IPS-NIHi7 (cell line): ENCODE measurements at regions not wholly inside any gene's neighbourhood (a gene's known extent, or its start where the extent isn't known, plus 50 kb on each side); places are given as distances from the start of the nearest gene placed in this dataset.
A peak's percentile ranks its signal among the peaks of the same experiment; 100 is the strongest.

Source experiments
- DNase-seq: peaks from one replicate; pipeline ENCODE4 v3.0.0; 2012; ENCODE audit warnings: mixed read lengths; ENCODE audit errors: extremely low spot score

- DNase-seq: no peak
Measured at GRCh38 chr10:4532467-4532866, 293.5 kb upstream of the AKR1E2 start.

GRCh38 chr10:4532011-4532410 is 294.0 kb upstream of the AKR1E2 start:
- no peak for DNase-seq

GRCh38 chr10:4529266-4529665 is 296.7 kb upstream of the AKR1E2 start:
- no peak for DNase-seq

- DNase-seq: no peak
Measured at GRCh38 chr10:4527281-4527970, 298.6 kb upstream of the AKR1E2 start.

GRCh38 chr10:4526311-4526731 is 299.7 kb upstream of the AKR1E2 start:
- DNase-seq: no peak

GRCh38 chr10:4525103-4525502 is 300.9 kb upstream of the AKR1E2 start:
- DNase-seq: no peak

GRCh38 chr10:4522296-4523000 is 303.6 kb upstream of the AKR1E2 start:
- no peak for DNase-seq

GRCh38 chr10:4519658-4520402 is 306.2 kb upstream of the AKR1E2 start:
- no peak for DNase-seq

GRCh38 chr10:4517746-4518145 is 308.3 kb upstream of the AKR1E2 start:
- DNase-seq: no peak

- no peak for DNase-seq
Measured at GRCh38 chr10:4515721-4516120, 310.3 kb upstream of the AKR1E2 start.

GRCh38 chr10:4514445-4515108 is 311.4 kb upstream of the AKR1E2 start:
- no peak for DNase-seq

GRCh38 chr10:4512671-4513240 is 313.3 kb upstream of the AKR1E2 start:
- peak; percentile 55 for DNase-seq

- DNase-seq: no peak
Measured at GRCh38 chr10:4512196-4512595, 313.8 kb upstream of the AKR1E2 start.

- no peak for DNase-seq
Measured at GRCh38 chr10:4511509-4511908, 314.5 kb upstream of the AKR1E2 start.

GRCh38 chr10:4509405-4509804 is 316.6 kb upstream of the AKR1E2 start:
- no peak for DNase-seq

GRCh38 chr10:4506095-4506494 is 319.9 kb upstream of the AKR1E2 start:
- no peak for DNase-seq

- no peak for DNase-seq
Measured at GRCh38 chr10:4504550-4504949, 321.5 kb upstream of the AKR1E2 start.

GRCh38 chr10:4503076-4503475 is 322.9 kb upstream of the AKR1E2 start:
- no peak for DNase-seq

- no peak for DNase-seq
Measured at GRCh38 chr10:4501306-4501705, 324.7 kb upstream of the AKR1E2 start.

GRCh38 chr10:4498711-4499251 is 327.2 kb upstream of the AKR1E2 start:
- no peak for DNase-seq

GRCh38 chr10:4494551-4494950 is 331.5 kb upstream of the AKR1E2 start:
- no peak for DNase-seq

GRCh38 chr10:4492202-4492601 is 333.8 kb upstream of the AKR1E2 start:
- DNase-seq: no peak
